ENCODE measurements at regions not wholly inside any gene's neighbourhood (a gene's known extent, or its start where the extent isn't known, plus 50 kb on each side); places are given as distances from the start of the nearest gene placed in this dataset.
A peak's percentile ranks its signal among the peaks of the same experiment; 100 is the strongest.

- H3K4me3 ChIP-seq (ENCODE audit: low read depth, low read length) = no peak overlapping the region
- peak; percentile 36 for DNase-seq (ENCODE audit: low read depth, low spot score)
- TF ChIP-seq CTCF (IDR thresholded peaks at IDR 0.05; ENCODE audit: low read depth, low read length) = peak; percentile 9
- in situ Hi-C loops (cut with HindIII; ENCODE audit: low sequenced_read_pairs) = no loop called here
Observed at GRCh38 chr14:71403656-71404055, 496.4 kb downstream of the PCNX1 start.

DNA sequence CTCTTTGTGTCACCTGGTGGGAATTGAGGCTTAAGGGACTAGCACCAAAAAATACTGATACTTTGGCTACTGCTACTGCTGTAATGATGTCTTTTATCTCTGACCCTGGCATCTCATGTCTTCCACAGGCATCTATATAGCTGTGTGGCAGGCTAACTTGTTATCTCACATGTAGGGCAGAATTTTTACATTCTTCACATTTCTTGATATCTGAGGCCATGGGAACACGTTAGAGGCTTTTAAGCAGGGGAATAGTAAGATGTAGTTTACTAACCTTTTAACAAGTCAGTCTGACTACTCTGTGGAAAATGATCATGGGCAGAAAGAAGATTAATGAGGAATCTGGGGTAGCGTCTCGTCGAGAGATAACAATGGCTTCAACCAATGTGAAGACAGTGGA, 498.4 kb downstream of the PCNX1 start:
- DNase-seq (ENCODE audit: low read depth, low spot score) = no peak

DNA sequence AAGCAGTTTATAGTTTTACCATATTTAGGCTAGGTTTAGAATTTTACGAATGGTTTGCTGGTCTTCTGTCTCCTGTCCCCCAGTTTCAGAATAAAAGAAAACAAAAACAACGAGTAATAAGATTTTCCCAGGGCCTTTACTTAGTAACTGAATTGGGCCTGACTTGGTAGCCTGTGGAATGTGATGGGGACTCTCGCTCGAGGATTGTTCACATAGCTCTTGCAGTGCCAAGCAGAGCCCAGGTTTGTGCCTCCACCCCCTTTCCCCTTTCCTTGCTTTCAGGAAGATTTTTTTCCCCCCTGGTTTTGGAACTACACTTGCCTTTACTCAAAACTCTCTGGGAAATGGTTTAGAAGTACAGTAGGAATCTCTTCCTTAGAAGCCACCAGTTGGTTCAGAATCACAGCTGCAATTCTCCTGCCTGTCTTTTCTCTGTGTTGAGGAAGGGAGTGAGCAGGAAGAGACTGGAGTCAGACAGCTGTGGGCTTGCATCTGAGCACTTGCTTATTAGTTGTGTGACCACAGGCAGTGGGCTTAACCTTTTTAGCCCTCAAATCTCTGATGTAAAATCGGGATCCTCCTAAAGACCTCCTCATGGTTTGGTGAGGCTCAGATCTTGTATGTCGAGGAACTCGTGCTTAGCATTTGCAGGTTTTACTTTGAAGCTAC, 501.2 kb downstream of the PCNX1 start:
- TF ChIP-seq CTCF (IDR thresholded peaks at IDR 0.05; ENCODE audit: low read depth, low read length) = no peak
- no peak for DNase-seq (ENCODE audit: low read depth, low spot score)
- in situ Hi-C loops (cut with HindIII; ENCODE audit: low sequenced_read_pairs) = no loop called here
- H3K4me3 ChIP-seq (ENCODE audit: low read depth, low read length) = no peak overlapping the region

More for the DNA sequence above, 498.4 kb downstream of the PCNX1 start:
- in situ Hi-C loops (cut with HindIII; ENCODE audit: low sequenced_read_pairs) = no loop called here
- no peak overlapping the region for H3K4me3 ChIP-seq (ENCODE audit: low read depth, low read length)
- no peak for TF ChIP-seq CTCF (IDR thresholded peaks at IDR 0.05; ENCODE audit: low read depth, low read length)

DNA sequence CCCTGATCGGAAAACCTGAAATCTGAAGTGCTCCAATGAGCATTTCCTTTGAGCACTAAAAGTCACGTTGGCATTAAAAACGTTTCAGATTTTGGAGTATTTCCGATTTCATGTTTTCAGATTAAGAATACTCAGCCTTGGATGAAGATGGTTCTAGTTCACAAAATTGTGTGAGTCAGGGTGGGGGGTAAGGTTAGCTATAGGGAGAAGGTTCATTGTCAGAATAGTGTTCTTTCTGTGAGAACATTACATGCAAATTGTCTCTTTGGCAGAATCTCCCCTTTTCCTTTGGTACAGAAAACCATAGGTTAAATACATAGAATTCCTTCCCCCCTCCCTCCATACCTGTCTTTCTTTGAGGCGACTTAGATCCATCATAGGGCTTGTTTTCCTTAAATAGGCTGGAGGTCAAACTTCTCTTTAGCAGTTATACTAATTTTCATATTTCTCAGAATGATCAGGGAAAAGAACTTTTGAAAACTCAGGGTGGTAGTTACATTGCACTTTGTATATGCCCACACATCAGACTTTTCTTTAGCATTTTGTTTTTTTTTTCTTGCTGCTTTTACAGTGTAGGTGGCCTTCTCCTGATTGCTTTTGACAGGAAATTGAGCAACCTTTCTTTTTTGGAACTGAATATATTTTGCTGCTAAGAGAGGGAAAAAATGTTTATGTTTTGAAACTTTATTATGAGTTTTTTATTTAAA, 503.5 kb downstream of the PCNX1 start:
- DNase-seq (ENCODE audit: low read depth, low spot score) = no peak
- no peak for TF ChIP-seq CTCF (IDR thresholded peaks at IDR 0.05; ENCODE audit: low read depth, low read length)
- in situ Hi-C loops (cut with HindIII; ENCODE audit: low sequenced_read_pairs) = no loop called here
- no peak overlapping the region for H3K4me3 ChIP-seq (ENCODE audit: low read depth, low read length)

DNA sequence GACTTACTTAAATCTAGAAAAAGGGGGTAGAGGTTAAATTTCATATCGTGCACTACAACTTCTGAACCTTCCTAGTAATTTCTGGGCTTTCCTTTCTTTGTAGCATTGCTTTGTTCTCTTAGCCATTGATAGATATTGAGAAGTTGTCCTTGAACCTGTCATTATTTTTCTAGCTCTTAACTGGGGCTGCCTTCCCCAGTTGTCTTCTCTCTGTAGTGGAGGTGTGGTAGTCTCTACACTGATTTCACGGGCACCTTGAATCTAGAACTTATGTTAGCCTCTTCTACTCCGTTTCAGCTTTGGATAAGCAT, 504.0 kb downstream of the PCNX1 start:
- no peak overlapping the region for H3K4me3 ChIP-seq (ENCODE audit: low read depth, low read length)
- in situ Hi-C loops (cut with HindIII; ENCODE audit: low sequenced_read_pairs) = no loop called here
- TF ChIP-seq CTCF (IDR thresholded peaks at IDR 0.05; ENCODE audit: low read depth, low read length) = no peak
- DNase-seq (ENCODE audit: low read depth, low spot score) = no peak

DNA sequence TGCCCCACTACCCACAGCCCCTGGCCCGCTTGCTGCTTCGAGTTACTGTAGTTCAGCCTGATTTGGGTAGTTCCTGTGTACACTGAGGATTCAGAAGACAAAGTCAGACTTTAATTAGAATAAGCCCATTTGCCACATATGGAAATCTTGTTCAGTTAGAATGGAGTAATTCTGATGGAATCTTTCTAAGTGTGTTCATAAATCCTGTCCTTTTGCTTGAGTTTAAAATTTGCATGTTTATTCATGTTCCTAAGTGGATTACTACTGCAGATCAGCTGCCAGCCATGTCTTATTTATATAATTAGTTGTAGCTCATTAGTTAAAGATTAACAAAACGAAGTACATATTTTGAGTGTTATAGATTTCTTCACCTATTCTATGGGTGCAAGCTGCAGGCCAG, 504.5 kb downstream of the PCNX1 start:
- TF ChIP-seq CTCF (IDR thresholded peaks at IDR 0.05; ENCODE audit: low read depth, low read length) = no peak
- DNase-seq (ENCODE audit: low read depth, low spot score) = no peak
- in situ Hi-C loops (cut with HindIII; ENCODE audit: low sequenced_read_pairs) = no loop called here
- no peak overlapping the region for H3K4me3 ChIP-seq (ENCODE audit: low read depth, low read length)

Measured in astrocyte of the spinal cord (primary cell).